ENCODE measurements at regions not wholly inside any gene's neighbourhood (a gene's known extent, or its start where the extent isn't known, plus 50 kb on each side); places are given as distances from the start of the nearest gene placed in this dataset.

DNA sequence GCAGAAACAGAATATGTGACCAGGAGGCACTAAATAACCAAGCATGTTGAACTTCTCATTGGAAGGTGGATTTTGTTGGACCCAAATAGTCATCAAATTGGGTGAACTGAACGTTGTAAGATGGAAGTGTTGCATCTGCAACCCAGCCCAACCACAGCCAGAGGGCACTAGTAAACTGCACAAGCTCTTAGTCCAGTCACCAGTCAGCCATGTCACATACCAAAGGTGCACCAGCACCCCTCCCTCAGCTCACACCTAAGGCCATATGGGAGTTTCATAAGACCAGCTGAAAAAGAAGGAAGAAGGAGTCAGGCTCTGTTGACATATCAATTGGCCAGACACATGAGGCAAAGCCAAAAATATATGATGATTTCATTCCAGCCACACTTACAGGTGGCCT is 481.7 kb upstream of the NR5A2 start:
- POLR2A ChIA-PET = no interaction called here
- Histone ChIP-seq H3K9me3 (no peaks in the 10 kb centered on the region), H3K4me3 (ENCODE audit: low read depth, low read length) (no peak overlapping the region), H3K36me3 (ENCODE audit: control insufficient read depth, insufficient read depth, low read length) (no peaks in the 10 kb centered on the region), H3K4me1 (no peaks in the 10 kb centered on the region), H3K27me3 (replicated peaks; ENCODE audit: control insufficient read depth, insufficient read depth, low read length) (no peaks in the 10 kb centered on the region)
- H3K9me3 Mint-ChIP-seq (ENCODE audit: unreplicated experiment) = peaks cover 3% of the 10 kb centered on the region
- CTCF ChIA-PET = no interaction called here
- TF ChIP-seq, protein P1, sequence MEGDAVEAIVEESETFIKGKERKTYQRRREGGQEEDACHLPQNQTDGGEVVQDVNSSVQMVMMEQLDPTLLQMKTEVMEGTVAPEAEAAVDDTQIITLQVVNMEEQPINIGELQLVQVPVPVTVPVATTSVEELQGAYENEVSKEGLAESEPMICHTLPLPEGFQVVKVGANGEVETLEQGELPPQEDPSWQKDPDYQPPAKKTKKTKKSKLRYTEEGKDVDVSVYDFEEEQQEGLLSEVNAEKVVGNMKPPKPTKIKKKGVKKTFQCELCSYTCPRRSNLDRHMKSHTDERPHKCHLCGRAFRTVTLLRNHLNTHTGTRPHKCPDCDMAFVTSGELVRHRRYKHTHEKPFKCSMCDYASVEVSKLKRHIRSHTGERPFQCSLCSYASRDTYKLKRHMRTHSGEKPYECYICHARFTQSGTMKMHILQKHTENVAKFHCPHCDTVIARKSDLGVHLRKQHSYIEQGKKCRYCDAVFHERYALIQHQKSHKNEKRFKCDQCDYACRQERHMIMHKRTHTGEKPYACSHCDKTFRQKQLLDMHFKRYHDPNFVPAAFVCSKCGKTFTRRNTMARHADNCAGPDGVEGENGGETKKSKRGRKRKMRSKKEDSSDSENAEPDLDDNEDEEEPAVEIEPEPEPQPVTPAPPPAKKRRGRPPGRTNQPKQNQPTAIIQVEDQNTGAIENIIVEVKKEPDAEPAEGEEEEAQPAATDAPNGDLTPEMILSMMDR (IDR thresholded peaks at IDR 0.05; ENCODE audit: insufficient read depth in 1 of 2, low read depth in 1 of 2, low read length in 1 of 2, severe bottlenecking in 1 of 2, unreplicated experiment in 1 of 2) = peak in 1 of 2 experiments; percentile 39
- peaks cover 6% of the 10 kb centered on the region for H3K27me3 Mint-ChIP-seq (ENCODE audit: insufficient read depth, unreplicated experiment)
- H3K4me3 Mint-ChIP-seq (ENCODE audit: unreplicated experiment) = no peak overlapping the region
- no TSS peak for BruUV-seq (replicated peaks)
- H3K36me3 Mint-ChIP-seq (ENCODE audit: insufficient read depth, unreplicated experiment) = no peaks in the 10 kb centered on the region
- intact Hi-C loops (cut with micrococcal nuclease; ENCODE audit: unreplicated experiment) = loop anchor here (5.0 kb wide), 1 partner anchor 137 kb away; no protein-coding TSS in a partner anchor
- peak; percentile 45 to 46 for DNase-seq
- no peaks in the 10 kb centered on the region for H3K4me1 Mint-ChIP-seq (ENCODE audit: low read depth, unreplicated experiment)
- no peak overlapping the region for H3K27ac Mint-ChIP-seq (ENCODE audit: unreplicated experiment)

GRCh38 chr1:199546323-199546722 is 481.2 kb upstream of the NR5A2 start:
- H3K4me3 ChIP-seq (ENCODE audit: low read depth, low read length) = no peak overlapping the region
- H3K36me3 ChIP-seq (ENCODE audit: control insufficient read depth, insufficient read depth, low read length) = no peaks in the 10 kb centered on the region
- no peaks in the 10 kb centered on the region for H3K4me1 ChIP-seq
- Mint-ChIP-seq H3K36me3 (ENCODE audit: insufficient read depth, unreplicated experiment) (no peaks in the 10 kb centered on the region), H3K9me3 (ENCODE audit: unreplicated experiment) (no peaks in the 10 kb centered on the region), H3K4me1 (ENCODE audit: low read depth, unreplicated experiment) (no peaks in the 10 kb centered on the region), H3K4me3 (ENCODE audit: unreplicated experiment) (no peak overlapping the region), H3K27me3 (ENCODE audit: insufficient read depth, unreplicated experiment) (peaks cover 6% of the 10 kb centered on the region), H3K27ac (ENCODE audit: unreplicated experiment) (no peak overlapping the region)
- intact Hi-C loops (cut with micrococcal nuclease; ENCODE audit: unreplicated experiment) = loop anchor here (5.0 kb wide), 1 partner anchor 136 kb away; no protein-coding TSS in a partner anchor
- TF ChIP-seq, protein P1 (IDR thresholded peaks at IDR 0.05; ENCODE audit: insufficient read depth in 1 of 2, low read depth in 1 of 2, low read length in 1 of 2, severe bottlenecking in 1 of 2, unreplicated experiment in 1 of 2) = no peak
- H3K9me3 ChIP-seq = no peaks in the 10 kb centered on the region
- ChIA-PET CTCF (no interaction called here), POLR2A (no interaction called here)
- BruUV-seq (replicated peaks) = no TSS peak
- no peaks in the 10 kb centered on the region for H3K27me3 ChIP-seq (replicated peaks; ENCODE audit: control insufficient read depth, insufficient read depth, low read length)
- DNase-seq = no peak

DNA sequence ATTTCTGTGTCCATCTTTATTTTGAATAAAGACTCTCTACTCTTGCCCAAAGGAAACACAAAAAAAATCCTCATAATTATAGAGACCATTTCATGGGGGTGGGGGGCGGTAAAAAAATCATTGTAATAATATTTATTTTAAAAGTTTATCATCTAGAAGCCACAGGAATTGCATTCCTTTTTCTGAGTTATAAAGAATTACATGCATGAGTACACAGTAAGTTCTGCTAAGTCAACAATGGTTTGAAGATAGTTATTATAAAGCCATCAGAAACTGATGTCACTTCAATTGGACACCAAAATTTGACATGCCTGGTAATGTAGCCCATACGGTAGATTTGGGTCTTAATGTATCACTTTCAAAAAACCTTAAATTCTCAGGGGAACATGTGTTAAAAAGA is 478.1 kb upstream of the NR5A2 start:
- intact Hi-C loops (cut with micrococcal nuclease; ENCODE audit: unreplicated experiment) = loop anchor here (5.0 kb wide), 1 partner anchor 133 kb away; no protein-coding TSS in a partner anchor
- Histone ChIP-seq H3K4me3 (ENCODE audit: low read depth, low read length) (no peak overlapping the region), H3K9me3 (no peaks in the 10 kb centered on the region), H3K4me1 (no peaks in the 10 kb centered on the region), H3K27me3 (replicated peaks; ENCODE audit: control insufficient read depth, insufficient read depth, low read length) (no peaks in the 10 kb centered on the region), H3K36me3 (ENCODE audit: control insufficient read depth, insufficient read depth, low read length) (no peaks in the 10 kb centered on the region)
- H3K4me3 Mint-ChIP-seq (ENCODE audit: unreplicated experiment) = no peak overlapping the region
- H3K27me3 Mint-ChIP-seq (ENCODE audit: insufficient read depth, unreplicated experiment) = no peaks in the 10 kb centered on the region
- CTCF ChIA-PET = interaction anchor here (0.7 kb wide), 1 partner anchor 96 kb away, joined by 3 read pairs; no protein-coding TSS in a partner anchor
- no peaks in the 10 kb centered on the region for H3K9me3 Mint-ChIP-seq (ENCODE audit: unreplicated experiment)
- no peak for DNase-seq
- H3K4me1 Mint-ChIP-seq (ENCODE audit: low read depth, unreplicated experiment) = no peaks in the 10 kb centered on the region
- POLR2A ChIA-PET = no interaction called here
- H3K36me3 Mint-ChIP-seq (ENCODE audit: insufficient read depth, unreplicated experiment) = no peaks in the 10 kb centered on the region
- no peak overlapping the region for H3K27ac Mint-ChIP-seq (ENCODE audit: unreplicated experiment)
- TF ChIP-seq, protein P1 (IDR thresholded peaks at IDR 0.05; ENCODE audit: insufficient read depth in 1 of 2, low read depth in 1 of 2, low read length in 1 of 2, severe bottlenecking in 1 of 2, unreplicated experiment in 1 of 2) = no peak
- no TSS peak for BruUV-seq (replicated peaks)

All from Caco-2 (cell line).